ENCODE measurements at regions not wholly inside any gene's neighbourhood (a gene's known extent, or its start where the extent isn't known, plus 50 kb on each side); places are given as distances from the start of the nearest gene placed in this dataset.
"Not testable (repeated sequence)": the region's sequence is repeated elsewhere in the genome, so short reads cannot be mapped to it uniquely, and the experiment has no call there.

DNA sequence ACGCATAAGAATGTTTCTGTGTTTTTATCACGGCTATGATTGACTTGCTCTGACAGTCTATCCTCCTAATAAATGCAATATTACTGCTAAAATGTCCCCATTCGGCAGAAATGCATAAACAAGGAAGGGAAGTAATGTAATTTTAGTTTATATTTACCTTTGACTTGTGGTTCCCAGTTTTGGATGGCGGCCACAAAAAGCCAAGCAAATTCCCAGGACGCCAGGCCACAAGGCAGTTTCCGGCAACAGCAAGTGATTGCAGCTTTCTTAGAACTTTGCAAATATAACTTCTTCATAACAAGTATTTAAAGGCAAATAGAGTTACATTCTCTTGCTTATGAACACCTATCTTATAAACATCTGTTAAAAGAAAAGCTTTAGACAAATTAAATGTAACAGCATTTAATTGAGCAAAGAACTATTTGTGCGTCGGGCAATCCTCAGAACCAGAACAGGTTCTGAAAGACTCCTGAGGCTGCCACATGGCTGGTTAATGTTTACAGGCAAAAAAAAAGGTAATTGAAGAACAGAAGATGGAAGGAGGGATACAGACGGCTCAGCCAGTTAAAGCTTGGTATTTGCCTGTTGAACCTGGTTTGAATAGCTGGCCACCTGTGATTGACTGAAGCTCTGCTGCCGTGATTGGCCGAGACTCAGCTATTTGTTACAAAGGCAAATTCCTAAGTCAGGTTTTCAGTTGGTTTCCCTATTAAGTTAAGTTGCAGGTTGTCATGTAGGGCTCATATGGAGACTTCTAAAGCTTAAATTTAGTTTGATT lies 80.8 kb downstream of the C21orf91 start:
- no peak for ATAC-seq

- ATAC-seq, result no peak
Observed at GRCh38 chr21:17736072-17736471, 83.1 kb downstream of the C21orf91 start.

GRCh38 chr21:17733209-17733608 lies 85.9 kb downstream of the C21orf91 start:
- no peak for ATAC-seq

DNA sequence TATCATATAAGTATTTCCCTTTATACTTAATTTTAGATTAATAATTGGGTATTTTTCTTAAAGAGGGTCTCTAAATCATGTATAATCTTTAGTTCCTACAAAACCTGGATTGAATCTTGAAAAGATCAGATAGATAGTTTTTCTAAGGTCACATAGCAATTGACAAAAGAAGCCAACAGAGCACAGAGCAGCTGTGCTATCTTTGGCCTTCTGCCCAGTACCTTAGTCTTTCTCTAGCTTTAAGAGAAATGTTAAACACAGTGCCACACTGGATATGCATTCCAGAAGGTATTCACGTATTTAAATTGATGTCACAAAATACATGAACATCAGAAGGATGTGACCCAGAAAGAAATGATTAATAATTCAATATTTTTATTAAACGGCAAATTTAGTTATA lies 86.8 kb downstream of the C21orf91 start:
- ATAC-seq, result no peak

DNA sequence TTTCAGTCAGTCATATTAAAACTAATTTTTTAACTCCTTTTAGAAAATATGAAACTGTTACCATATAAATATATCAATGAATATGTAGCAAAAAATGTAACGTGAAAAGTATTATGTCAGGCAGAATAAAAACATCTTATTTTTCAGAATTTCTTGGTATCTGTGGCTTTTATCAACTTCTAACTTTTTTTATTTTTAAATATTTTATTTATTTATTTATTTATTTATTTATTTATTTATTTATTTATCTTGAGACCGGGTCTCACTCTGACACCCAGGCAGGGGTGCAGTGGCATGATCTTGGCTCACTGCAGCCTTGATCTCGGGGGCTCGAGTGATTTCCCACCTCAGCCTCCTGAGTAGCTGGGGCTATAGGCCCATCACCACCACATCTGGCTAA lies 87.6 kb downstream of the C21orf91 start:
- no peak for ATAC-seq

- peak; percentile 45 for ATAC-seq
Observed at GRCh38 chr21:17730782-17731181, 88.4 kb downstream of the C21orf91 start.

DNA sequence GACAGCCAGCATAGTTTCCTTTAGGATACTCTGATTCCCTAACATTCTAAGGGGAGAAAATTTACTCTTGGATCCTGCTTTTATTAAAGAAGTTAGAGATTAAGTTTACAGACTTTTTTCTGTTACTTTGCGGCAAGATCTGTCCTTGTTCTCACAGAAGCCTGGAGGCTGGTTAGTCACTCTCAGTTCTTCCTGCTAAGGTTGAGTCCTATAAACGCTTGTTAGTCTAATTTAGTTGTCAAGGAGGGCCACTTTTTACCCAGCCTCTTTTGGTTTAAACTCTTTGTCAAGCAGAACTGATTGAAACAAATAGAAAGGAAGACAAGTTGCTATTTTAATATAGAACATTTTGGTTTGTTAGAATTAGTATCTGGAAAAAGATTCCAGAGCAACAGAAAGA lies 89.7 kb downstream of the C21orf91 start:
- no peak for ATAC-seq

DNA sequence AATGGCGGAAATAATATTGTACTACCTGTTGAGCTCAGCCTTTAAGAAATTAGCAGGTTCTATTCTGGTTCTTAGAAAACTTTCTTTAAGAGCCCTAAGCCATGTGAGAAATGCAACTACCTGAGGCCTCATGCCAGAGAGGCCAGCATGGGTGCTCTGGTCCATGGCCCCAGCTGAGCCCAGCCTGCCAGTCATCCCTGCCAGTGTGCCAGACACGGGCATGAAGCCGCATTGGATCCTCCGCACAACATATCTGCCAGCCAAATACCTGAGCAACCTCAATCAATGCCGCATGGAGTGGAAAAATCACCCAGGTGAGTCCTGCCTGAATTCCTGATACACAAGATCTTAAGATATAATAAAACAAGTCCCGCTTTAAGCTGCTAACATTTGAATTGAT lies 91.8 kb downstream of the C21orf91 start:
- ATAC-seq, result no peak

- no peak for ATAC-seq
Observed at GRCh38 chr21:17726047-17726829, 92.9 kb downstream of the C21orf91 start.

- ATAC-seq, result no peak
Observed at GRCh38 chr21:17725339-17725738, 93.8 kb downstream of the C21orf91 start.

DNA sequence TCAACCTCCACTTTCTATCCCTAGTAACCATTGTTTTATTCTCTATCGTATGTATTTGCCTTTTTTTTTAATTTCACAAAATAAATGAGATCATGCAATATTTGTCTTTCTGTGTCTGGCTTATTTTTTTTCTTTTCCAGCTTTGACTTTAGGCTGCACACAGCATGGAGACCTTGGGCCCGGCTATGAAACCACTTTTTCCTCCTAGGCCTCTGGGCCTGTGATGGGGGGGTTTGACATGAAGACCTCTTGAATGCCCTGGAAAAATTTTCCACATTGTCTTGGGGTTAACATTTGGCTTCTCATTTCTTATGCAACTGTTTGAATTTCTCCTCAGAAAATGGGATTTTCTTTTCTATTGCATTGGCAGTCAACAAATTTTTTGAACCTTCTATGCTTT lies 100.2 kb upstream of the BTG3 start:
- ATAC-seq, result no peak

- ATAC-seq, result peak; percentile 87
Observed at GRCh38 chr21:17711896-17712295, 99.2 kb upstream of the BTG3 start.

GRCh38 chr21:17709266-17709611 lies 96.5 kb upstream of the BTG3 start:
- no peak for ATAC-seq

DNA sequence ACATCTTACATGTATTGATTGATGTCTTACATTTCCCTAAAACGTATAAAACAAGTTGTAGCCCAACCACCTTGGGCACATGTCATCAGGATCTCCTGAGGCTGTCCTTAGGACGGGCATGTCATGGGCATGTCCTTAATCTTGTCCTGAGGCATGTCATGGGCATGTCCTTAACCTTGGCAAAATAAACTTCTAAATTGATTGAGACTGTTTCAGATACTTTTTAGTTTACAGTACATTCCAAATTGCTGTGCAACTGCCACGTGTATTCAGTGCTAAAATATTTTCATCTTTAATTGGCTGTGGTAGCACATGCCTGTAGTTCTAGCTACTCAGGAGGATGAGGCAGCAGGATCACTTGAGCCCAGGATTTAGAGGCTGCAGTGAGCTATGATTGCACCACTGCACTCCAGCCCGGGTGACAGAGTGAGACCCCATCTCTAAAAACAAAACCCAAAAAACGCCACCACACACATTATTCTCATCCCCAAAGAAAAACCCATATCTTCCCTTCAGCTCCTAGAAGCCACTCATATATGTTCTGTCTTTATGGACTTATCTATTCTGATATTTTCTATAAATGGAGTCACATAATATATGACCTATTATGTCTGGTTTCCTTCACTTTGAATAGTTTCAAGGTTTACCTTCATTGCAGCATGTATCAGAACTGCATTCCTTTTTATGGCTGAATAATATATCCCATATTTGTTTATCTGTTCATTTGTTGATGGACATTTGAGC lies 96.0 kb upstream of the BTG3 start:
- peak; percentile 49 for ATAC-seq

DNA sequence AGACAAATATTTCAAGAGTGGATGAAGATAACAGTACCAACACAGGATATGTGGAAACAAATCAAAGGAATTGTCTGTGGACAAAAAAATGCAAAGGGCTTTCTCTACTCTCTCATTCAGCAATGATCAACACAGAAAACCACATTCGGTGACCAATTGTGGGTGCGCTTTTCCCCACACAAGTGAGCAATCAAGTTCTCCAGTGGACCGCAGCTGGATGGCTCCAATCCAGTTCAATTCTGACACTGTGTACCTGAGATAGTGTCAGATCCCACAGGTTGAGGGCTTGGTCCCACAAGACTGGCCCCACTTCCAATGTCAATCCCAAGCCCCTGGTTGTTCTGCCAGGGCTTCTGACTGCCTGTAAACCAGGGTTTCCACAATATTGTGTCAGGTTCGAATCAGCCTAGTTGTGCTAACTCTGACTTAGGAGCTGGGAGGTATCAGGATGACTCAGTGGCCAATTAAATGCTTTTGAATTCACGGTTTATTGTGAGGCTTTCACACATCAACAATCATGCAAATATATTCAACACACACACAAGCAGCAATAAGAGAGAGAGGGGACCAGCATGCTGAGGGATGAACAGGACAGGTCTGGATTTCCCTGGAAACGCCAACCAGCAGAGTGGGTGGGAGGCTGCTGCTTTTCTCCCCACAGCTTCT lies 87.0 kb upstream of the BTG3 start:
- ATAC-seq, result no peak

DNA sequence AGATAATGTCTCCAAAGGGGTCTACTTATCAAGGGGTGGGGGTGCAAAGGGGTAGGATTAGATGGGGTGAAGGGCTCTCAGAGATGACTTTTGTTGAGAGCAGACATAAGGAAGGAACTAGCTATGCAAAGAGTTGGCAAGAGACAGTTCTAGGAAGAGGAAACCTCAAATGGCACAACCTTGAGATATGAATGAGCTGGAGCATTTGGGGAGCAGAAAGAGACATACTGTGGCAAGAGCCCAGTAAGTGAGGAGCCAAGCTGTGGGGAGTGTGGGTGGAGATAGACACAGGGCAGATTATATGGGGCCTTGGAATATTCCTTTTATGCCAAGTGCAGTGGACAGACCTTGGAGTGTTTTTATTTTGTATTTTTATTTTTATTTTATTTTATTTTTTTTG lies 84.8 kb upstream of the BTG3 start:
- ATAC-seq, result no peak

- ATAC-seq, result not testable (repeated sequence)
Observed at GRCh38 chr21:17694416-17694815, 81.7 kb upstream of the BTG3 start.

DNA sequence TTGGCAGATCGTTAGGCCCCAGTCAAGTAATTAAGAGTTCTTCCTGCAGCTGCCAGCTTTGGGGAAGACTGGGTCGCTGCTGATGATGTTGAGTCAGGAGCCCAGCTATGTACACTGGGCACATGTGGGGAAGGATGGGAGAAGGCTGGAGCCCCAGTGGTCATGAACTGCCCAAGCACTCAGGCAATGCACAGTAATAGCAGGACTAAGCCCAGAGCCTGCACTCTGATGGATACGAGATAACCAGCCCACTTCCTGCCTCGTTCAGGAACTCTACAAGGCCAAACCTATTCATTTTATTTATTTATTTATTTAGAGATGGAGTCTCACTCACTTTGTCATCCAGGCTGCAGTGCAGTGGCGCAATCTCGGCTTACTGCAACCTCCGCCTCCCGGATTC lies 81.1 kb upstream of the BTG3 start:
- ATAC-seq, result no peak

DNA sequence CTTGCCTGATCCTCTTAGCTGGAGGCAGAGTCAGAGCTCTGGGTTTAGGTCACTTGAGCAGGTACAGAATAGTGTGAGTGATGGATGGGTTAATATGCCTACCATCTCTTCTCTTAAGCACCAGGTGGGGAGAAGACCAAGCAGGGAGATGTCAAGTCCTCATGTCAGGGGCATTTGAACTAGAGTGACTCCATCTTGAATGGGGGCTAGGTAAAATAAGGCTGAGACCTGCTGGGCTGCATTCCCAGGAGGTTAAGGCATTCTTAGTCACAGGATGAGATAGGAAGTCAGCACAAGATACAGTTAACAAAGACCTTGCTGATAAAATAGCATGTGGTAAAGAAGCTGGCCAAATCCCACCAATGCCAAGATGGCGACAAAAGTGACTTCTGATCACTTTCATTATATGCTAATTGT lies 77.4 kb upstream of the BTG3 start:
- peak; percentile 19 for ATAC-seq

DNA sequence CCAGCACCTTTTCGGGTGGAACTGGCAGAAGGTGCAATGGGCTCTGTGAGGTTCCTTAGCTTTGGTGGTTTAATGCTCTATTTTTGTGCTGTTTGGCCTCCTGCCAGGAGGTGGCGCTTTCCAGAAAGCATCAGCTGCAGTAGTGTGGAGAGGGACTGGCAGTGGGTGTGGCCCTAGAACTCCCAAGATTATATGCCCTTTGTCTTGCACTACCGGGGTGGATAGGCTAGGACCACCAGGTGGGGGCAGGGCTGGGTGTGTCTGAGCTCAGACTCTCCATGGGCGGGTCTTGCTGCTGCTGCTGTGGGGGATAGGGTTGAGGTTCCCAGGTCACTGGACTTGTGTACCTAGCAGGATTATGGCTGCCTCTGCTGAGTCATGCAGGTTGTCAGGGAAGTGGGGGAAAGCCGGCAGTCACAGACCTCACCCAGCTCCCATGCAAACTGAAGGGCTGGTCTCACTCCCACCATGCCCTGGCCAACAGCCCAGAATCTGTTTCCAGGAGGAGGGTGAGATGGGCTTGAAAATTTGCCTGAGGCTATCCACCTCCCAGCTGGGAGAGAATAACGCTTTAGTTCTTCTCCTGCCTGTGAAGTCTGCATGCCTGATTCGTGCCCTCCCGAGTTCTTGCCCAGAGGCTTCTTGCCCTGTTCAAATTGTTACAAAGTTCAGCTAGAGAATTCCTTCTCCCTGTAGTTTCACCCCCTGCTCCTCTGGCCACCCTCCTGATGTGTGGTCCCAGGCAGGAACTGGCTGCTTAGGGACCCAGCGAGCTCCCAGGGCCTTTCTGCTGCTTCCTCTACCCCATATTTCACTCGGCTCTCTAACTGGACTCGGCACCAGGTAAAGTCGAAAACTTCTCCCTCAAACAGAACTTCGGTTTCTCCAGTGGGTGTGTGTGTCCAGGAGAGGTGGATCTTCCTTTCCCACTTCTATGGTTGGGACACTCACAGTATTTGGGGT lies 76.5 kb upstream of the BTG3 start:
- ATAC-seq, result peak; percentile 86

DNA sequence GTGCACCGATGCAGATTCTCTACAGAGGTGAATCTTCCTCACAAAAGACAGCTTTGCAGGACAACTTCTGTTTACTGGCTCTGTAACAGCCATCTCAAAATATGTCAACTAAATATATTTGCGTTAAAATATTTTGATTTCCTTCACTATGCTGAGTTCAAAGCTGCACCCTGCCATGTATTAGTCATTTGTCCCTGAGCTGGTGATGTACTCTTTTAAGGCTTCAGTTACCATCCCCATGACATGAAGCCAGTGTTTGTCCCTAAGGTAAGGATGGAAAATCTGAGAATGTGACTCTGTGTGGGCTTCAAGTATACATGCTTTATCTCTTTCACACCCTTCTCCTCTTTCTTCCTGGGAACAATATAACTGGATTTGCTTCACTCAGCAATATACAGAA lies 70.2 kb upstream of the BTG3 start:
- no peak for ATAC-seq

Measured in esophagus mucosa (tissue), 1 donor.